OCI-LY1 (cell line): ENCODE measurements at regions not wholly inside any gene's neighbourhood (a gene's known extent, or its start where the extent isn't known, plus 50 kb on each side); places are given as distances from the start of the nearest gene placed in this dataset.

Experiments used
- EZH2 ChIP-seq: fragments of 200-600 bp; sonication (generic), shearing (Covaris generic); IDR thresholded peaks from 2 replicates; pipeline ENCODE4 v1.8.0; 2017; ENCODE audit warnings: borderline replicate concordance, mixed run types, mild to moderate bottlenecking, antibody characterized with exemption, low read length, moderate library complexity, mixed read lengths
- TF ChIP-seq, protein P1 (sequence below): fragments of 200-600 bp; sonication (generic), shearing (Covaris generic); IDR thresholded peaks from 2 replicates; pipeline ENCODE4 v1.5.1; 2017; ENCODE audit warnings: mild to moderate bottlenecking, antibody characterized with exemption, low read length, moderate library complexity, mixed read lengths

DNA sequence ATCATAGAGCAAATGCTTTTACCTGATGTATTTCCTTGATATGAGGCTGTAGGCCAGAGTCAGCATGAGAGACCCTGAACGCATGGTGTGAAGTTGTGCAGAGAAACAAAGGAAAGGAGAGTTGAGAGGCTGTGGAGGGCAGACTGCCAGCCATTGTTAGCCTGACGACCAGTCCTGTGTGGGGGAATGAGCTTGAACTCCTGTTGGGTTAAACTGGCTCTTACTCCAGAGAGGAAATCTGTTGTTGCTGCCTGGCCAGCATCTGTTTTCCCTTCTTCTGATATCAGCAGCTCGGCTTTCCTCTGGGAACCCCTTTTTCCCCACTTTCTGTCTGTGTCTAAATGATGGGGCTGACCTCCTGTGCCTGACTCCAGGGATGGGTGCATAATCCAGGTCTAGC lies 158.2 kb upstream of the ZFP64 start:
- TF ChIP-seq, protein P1, sequence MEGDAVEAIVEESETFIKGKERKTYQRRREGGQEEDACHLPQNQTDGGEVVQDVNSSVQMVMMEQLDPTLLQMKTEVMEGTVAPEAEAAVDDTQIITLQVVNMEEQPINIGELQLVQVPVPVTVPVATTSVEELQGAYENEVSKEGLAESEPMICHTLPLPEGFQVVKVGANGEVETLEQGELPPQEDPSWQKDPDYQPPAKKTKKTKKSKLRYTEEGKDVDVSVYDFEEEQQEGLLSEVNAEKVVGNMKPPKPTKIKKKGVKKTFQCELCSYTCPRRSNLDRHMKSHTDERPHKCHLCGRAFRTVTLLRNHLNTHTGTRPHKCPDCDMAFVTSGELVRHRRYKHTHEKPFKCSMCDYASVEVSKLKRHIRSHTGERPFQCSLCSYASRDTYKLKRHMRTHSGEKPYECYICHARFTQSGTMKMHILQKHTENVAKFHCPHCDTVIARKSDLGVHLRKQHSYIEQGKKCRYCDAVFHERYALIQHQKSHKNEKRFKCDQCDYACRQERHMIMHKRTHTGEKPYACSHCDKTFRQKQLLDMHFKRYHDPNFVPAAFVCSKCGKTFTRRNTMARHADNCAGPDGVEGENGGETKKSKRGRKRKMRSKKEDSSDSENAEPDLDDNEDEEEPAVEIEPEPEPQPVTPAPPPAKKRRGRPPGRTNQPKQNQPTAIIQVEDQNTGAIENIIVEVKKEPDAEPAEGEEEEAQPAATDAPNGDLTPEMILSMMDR = no peak
- no peak for TF ChIP-seq EZH2
